Esophagus squamous epithelium (tissue), 5 donors: ENCODE measurements at regions not wholly inside any gene's neighbourhood (a gene's known extent, or its start where the extent isn't known, plus 50 kb on each side); places are given as distances from the start of the nearest gene placed in this dataset.
A peak's percentile ranks its signal among the peaks of the same experiment; 100 is the strongest.
"Not testable (repeated sequence)": the region's sequence is repeated elsewhere in the genome, so short reads cannot be mapped to it uniquely, and the experiment has no call there.

Experiments
- DNase-seq: peaks from one replicate; lab custom pipeline; 2025; lab: John Stamatoyannopoulos, UW
- H3K27ac ChIP-seq, 4 donors: fragments of 200-600 bp; sonication (generic); one replicate each; pipeline ENCODE4 v1.5.1; 2016 to 2019; ENCODE audit warnings: mild to moderate bottlenecking in 1 of 4
- H3K27me3 ChIP-seq, 4 donors: fragments of 200-600 bp; sonication (generic); 1 replicate in 3 of 4; 2 replicates in 1 of 4; pipeline versions ENCODE4 v1.5.1 to v1.6.0; 2017 to 2021; ENCODE audit warnings: antibody characterized with exemption in 1 of 4
- H3K36me3 ChIP-seq, 3 donors: fragments of 200-600 bp; sonication (generic); one replicate each; pipeline ENCODE4 v1.5.1; 2016 to 2019
- H3K4me1 ChIP-seq, 3 donors: fragments of 200-600 bp; sonication (generic); one replicate each; pipeline ENCODE4 v1.5.1; 2017 to 2019
- H3K4me3 ChIP-seq, 4 donors: fragments of 200-600 bp; sonication (generic); 1 replicate in 3 of 4; 2 replicates in 1 of 4; pipeline ENCODE4 v1.5.1; 2016 to 2019; ENCODE audit warnings: mild to moderate bottlenecking in 2 of 4, moderate library complexity in 1 of 4
- H3K9me3 ChIP-seq, 3 donors: fragments of 200-600 bp; sonication (generic); one replicate each; pipeline ENCODE4 v1.5.1; 2016 to 2019
- POLR2A ChIP-seq, 4 donors: fragments of 450-650 bp; IDR thresholded peaks; one replicate each; pipeline ENCODE4 v1.6.1; 2017; ENCODE audit warnings: antibody characterized with exemption in 4 of 4, mild to moderate bottlenecking in 4 of 4, moderate library complexity in 3 of 4
- WGBS, 2 donors: methylation state at CpG; one replicate each; pipeline ENCODE4 v1.1.5; 2018; 5-methylcytosine and 5-hydroxymethylcytosine counted together
- intact Hi-C: fragments of 100-400 bp; cut with DNase I; formaldehyde crosslinking; loops from one replicate; pipeline ENCODE4 v1.15.0; 2022
- TF ChIP-seq, protein P1 (sequence below), 6 experiments: fragments of 450-650 bp in 4 of 6; fragments of 200-600 bp in 2 of 6; sonication (generic) in 2 of 6; IDR thresholded peaks; one replicate each; pipeline ENCODE4 v1.5.1; 2016 to 2019; ENCODE audit warnings: antibody characterized with exemption in 6 of 6, mild to moderate bottlenecking in 4 of 6, moderate library complexity in 4 of 6
- donor health status: DM: yes; HTN: yes; CAD: no.

DNA sequence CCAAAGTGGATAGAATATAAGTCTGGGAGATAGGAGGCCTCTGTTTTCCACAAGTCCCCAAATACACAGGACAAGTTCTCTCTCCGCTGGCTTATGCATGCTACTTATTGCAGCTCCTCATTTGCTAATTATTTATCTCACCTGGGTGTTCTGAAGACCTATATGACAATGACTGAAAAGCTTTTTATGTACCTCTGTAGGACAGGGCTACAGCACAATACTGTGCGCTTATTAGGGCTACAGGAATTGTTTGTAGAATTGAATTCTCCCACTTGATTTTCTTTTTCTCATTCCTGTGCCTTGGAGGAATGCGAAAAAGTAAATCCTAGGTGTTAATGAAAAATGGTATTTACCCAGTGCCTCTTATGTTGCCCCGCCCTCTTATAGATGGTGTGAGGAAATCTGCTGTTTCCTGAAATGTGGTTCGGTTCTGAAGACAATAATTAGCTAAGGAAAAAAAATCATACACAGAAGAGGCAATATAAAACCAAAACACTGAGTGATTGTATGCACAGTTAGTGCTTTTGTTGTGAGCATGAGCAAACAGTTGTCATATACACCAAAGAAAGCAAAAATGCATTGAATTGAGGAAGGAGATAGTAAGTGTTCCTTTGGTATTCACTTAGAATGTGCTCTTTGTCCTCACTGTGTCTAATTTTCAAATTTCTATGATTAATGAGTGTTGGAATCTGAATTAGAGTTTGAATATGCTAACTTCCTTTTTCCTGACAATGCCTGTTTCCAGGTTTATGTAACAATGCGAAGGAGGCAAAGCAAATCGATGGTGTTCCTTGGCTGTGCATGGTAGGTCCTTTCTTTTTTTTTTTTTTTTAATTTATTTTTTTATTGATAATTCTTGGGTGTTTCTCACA is 78.7 kb upstream of the PNPT1 start:
- no peak overlapping the region for H3K4me3 ChIP-seq
- H3K4me1 ChIP-seq = peaks cover 0 to 16% (median 6%) of the 10 kb centered on the region in 3 donors
- no peaks in the 10 kb centered on the region for H3K9me3 ChIP-seq
- no peak for DNase-seq
- H3K27ac ChIP-seq = no peak overlapping the region
- H3K27me3 ChIP-seq = peaks cover 0 to 3% (median 0%) of the 10 kb centered on the region in 4 donors
- intact Hi-C loops = no loop called here
- no peaks in the 10 kb centered on the region for H3K36me3 ChIP-seq
- no peak for TF ChIP-seq POLR2A (IDR thresholded peaks at IDR 0.05)
- TF ChIP-seq, protein P1, sequence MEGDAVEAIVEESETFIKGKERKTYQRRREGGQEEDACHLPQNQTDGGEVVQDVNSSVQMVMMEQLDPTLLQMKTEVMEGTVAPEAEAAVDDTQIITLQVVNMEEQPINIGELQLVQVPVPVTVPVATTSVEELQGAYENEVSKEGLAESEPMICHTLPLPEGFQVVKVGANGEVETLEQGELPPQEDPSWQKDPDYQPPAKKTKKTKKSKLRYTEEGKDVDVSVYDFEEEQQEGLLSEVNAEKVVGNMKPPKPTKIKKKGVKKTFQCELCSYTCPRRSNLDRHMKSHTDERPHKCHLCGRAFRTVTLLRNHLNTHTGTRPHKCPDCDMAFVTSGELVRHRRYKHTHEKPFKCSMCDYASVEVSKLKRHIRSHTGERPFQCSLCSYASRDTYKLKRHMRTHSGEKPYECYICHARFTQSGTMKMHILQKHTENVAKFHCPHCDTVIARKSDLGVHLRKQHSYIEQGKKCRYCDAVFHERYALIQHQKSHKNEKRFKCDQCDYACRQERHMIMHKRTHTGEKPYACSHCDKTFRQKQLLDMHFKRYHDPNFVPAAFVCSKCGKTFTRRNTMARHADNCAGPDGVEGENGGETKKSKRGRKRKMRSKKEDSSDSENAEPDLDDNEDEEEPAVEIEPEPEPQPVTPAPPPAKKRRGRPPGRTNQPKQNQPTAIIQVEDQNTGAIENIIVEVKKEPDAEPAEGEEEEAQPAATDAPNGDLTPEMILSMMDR (IDR thresholded peaks at IDR 0.05) = no peak
- WGBS, 2 donors = 52 to 60% methylated on average over 7 of the region's 7 CpGs

DNA sequence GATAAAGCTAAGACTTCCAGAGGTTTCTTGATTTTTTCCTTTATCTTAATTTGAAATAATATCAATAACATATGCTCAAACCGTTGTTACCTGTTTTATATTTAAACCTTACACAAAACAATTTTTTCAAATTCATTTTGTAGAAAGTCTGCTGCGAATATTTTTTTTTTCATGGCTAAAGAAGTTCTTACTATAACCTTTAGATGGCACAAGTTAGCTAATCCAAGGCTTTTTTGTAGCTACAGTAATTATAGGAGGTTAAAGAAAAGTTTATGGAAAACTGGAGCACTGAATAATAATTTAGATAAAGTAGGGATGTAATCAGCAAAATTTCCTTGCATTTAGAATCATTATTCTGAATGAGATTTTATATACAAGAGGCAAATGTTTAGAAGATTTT is 78.0 kb upstream of the PNPT1 start:
- TF ChIP-seq POLR2A (IDR thresholded peaks at IDR 0.05) = no peak
- TF ChIP-seq, protein P1 (IDR thresholded peaks at IDR 0.05) = peak in 5 of 6 experiments; percentile 51 to 77 (median 63)
- Histone ChIP-seq H3K27ac (no peak overlapping the region), H3K9me3 (no peaks in the 10 kb centered on the region), H3K27me3 (peaks cover 0 to 3% (median 0%) of the 10 kb centered on the region in 4 donors), H3K4me3 (no peak overlapping the region), H3K4me1 (peaks cover 0 to 13% (median 6%) of the 10 kb centered on the region in 3 donors), H3K36me3 (no peaks in the 10 kb centered on the region)
- WGBS, 2 donors = 7 to 12% methylated on average over 2 of the region's 2 CpGs
- intact Hi-C loops = no loop called here
- DNase-seq = no peak

DNA sequence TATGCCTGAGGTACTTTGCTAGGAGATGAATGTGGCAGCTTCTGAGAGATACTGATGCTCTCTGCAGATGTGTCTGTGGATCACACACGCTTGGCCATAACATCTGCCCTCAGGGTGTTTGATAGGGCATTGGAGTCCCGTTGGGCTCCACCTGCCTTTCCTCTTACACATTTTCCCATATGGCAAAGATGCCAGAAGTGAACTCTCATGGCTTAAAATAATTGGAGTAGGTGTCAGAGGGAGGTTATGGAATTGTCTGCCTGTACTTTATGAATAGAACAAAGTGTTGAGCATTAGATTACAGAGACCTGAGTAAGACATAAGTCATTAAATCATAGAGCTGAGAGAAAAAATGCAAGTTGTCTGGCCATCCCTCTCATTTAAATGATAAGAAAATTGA is 75.3 kb upstream of the PNPT1 start:
- intact Hi-C loops = no loop called here
- peaks cover 0 to 3% (median 0%) of the 10 kb centered on the region in 4 donors for H3K27me3 ChIP-seq
- WGBS, 2 donors = 38 to 43% methylated on average over 2 of the region's 2 CpGs
- H3K27ac ChIP-seq = no peak overlapping the region
- TF ChIP-seq, protein P1 (IDR thresholded peaks at IDR 0.05) = no peak
- TF ChIP-seq POLR2A (IDR thresholded peaks at IDR 0.05) = no peak
- no peaks in the 10 kb centered on the region for H3K9me3 ChIP-seq
- no peak overlapping the region for H3K4me3 ChIP-seq
- no peaks in the 10 kb centered on the region for H3K36me3 ChIP-seq
- peaks cover 0 to 11% (median 6%) of the 10 kb centered on the region in 3 donors for H3K4me1 ChIP-seq
- no peak for DNase-seq

DNA sequence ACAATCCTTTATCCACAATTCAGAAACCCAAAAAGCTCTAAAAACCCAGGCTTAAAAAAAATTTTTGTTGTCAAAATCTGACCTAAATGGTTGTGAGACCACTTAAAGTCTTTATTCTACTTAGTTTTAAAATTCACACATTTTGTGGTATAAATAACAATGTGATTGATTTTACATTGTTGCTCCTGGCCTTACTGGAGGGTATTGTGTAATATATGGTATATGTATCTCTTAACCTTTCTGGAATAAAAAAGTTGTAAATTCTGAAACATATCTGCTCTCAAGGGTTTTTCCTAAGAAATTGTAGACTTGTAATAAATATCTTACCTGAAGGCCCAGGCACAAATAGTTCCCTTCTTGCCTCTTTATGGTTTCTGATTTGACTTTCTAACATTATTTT is 73.3 kb upstream of the PNPT1 start:
- H3K4me1 ChIP-seq = peaks cover 0 to 11% (median 2%) of the 10 kb centered on the region in 3 donors
- intact Hi-C loops = no loop called here
- no peak for DNase-seq
- no peak for TF ChIP-seq POLR2A (IDR thresholded peaks at IDR 0.05)
- TF ChIP-seq, protein P1 (IDR thresholded peaks at IDR 0.05) = no peak
- H3K36me3 ChIP-seq = no peaks in the 10 kb centered on the region
- H3K4me3 ChIP-seq = no peak overlapping the region
- no peak overlapping the region for H3K27ac ChIP-seq
- no peaks in the 10 kb centered on the region for H3K9me3 ChIP-seq
- H3K27me3 ChIP-seq = peaks cover 0 to 3% (median 0%) of the 10 kb centered on the region in 4 donors

DNA sequence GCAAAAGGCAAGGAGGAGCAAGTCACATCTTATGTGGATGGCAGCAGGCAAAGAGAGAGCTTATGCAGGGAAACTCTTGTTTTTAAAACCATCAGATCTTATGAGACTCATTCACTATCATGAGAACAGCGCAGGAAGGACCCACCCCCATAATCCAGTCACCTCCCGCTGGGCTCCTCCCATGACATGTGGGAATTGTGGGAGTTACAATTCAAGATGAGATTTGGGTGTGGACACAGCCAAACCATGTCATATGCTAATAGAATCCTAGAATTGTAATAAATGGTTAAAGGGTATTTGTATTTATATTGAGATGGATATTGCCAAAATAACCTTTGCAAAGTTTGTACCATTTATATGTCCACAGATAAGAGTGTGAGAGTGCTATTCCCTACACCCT is 72.1 kb upstream of the PNPT1 start:
- 59 to 70% methylated on average over 2 of the region's 2 CpGs for WGBS, 2 donors
- H3K27me3 ChIP-seq, H3K9me3 ChIP-seq, H3K27ac ChIP-seq, intact Hi-C loops, H3K4me3 ChIP-seq, DNase-seq, H3K36me3 ChIP-seq: not testable (repeated sequence)
- peaks cover 0 to 19% (median 8%) of the 10 kb centered on the region in 3 donors for H3K4me1 ChIP-seq
